ENCODE measurements at regions not wholly inside any gene's neighbourhood (a gene's known extent, or its start where the extent isn't known, plus 50 kb on each side); places are given as distances from the start of the nearest gene placed in this dataset.

GRCh38 chr18:76756531-76757253 is 65.7 kb upstream of the ZNF236 start:
- no peak for ATAC-seq
- TF ChIP-seq ZNF8 (CRISPR knock-in tag; IDR thresholded peaks at IDR 0.05) (no peak), PATZ1 (CRISPR knock-in tag; IDR thresholded peaks at IDR 0.05; ENCODE audit: borderline replicate concordance) (no peak), ZFP30 (CRISPR knock-in tag; IDR thresholded peaks at IDR 0.05) (no peak), OSR1 (CRISPR knock-in tag; IDR thresholded peaks at IDR 0.05) (no peak), BACH2 (CRISPR knock-in tag; IDR thresholded peaks at IDR 0.05; ENCODE audit: borderline replicate concordance) (no peak), ZC3H10 (CRISPR knock-in tag; IDR thresholded peaks at IDR 0.05) (no peak), CSDC2 (CRISPR knock-in tag; IDR thresholded peaks at IDR 0.05) (no peak), CREB5 (CRISPR knock-in tag; IDR thresholded peaks at IDR 0.05; ENCODE audit: low read depth) (no peak), TCF4 (CRISPR knock-in tag; IDR thresholded peaks at IDR 0.05; ENCODE audit: borderline replicate concordance) (no peak), SNAI2 (CRISPR knock-in tag; IDR thresholded peaks at IDR 0.05) (no peak), POU6F1 (CRISPR knock-in tag; IDR thresholded peaks at IDR 0.05; ENCODE audit: borderline replicate concordance, low read depth) (no peak), ARNTL (CRISPR knock-in tag; IDR thresholded peaks at IDR 0.05; ENCODE audit: borderline replicate concordance, low read depth) (no peak), ZNF70 (CRISPR knock-in tag; IDR thresholded peaks at IDR 0.05) (no peak), ESRRG (CRISPR knock-in tag; IDR thresholded peaks at IDR 0.05) (no peak), ZFP3 (CRISPR knock-in tag; IDR thresholded peaks at IDR 0.05) (no peak), GLIS3 (CRISPR knock-in tag; IDR thresholded peaks at IDR 0.05) (no peak), PPARA (CRISPR knock-in tag; IDR thresholded peaks at IDR 0.05; ENCODE audit: borderline replicate concordance) (no peak), TSHZ2 (CRISPR knock-in tag; IDR thresholded peaks at IDR 0.05) (no peak), TOX (CRISPR knock-in tag; IDR thresholded peaks at IDR 0.05; ENCODE audit: borderline replicate concordance) (no peak)

- TF ChIP-seq BACH2 (CRISPR knock-in tag; IDR thresholded peaks at IDR 0.05; ENCODE audit: borderline replicate concordance) (no peak), CREB5 (CRISPR knock-in tag; IDR thresholded peaks at IDR 0.05; ENCODE audit: low read depth) (no peak), ZNF70 (CRISPR knock-in tag; IDR thresholded peaks at IDR 0.05) (no peak), ZFP3 (CRISPR knock-in tag; IDR thresholded peaks at IDR 0.05) (no peak), SNAI2 (CRISPR knock-in tag; IDR thresholded peaks at IDR 0.05) (no peak), PATZ1 (CRISPR knock-in tag; IDR thresholded peaks at IDR 0.05; ENCODE audit: borderline replicate concordance) (no peak)
- ATAC-seq: no peak
These were observed 68.0 kb upstream of the ZNF236 start for GRCh38 chr18:76754351-76754750.

All from SK-N-SH treated with all-trans-retinoic acid at 6 μM for 48 hours (cell line).